ENCODE measurements at regions not wholly inside any gene's neighbourhood (a gene's known extent, or its start where the extent isn't known, plus 50 kb on each side); places are given as distances from the start of the nearest gene placed in this dataset.

DNA sequence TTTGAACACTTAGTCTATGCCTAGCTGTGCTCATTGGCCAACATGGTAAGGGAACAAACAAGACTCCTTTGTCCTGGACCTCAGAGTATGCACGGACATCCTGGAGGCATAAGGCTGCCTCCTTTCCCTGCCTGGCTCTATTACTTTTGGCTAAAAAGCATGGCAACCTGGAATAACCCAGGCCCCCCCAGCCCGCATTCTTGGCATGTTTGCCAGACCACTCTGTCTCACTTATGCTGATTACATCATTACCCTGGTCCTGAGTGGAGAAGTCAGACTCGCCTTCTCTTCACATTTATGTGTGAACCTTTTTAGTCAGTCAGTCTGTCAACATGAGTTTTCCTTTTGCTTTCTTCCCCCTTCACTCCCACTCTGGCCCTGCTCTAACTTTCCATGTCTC is 58.0 kb upstream of the ELK3 start:
- no peak for DNase-seq

DNA sequence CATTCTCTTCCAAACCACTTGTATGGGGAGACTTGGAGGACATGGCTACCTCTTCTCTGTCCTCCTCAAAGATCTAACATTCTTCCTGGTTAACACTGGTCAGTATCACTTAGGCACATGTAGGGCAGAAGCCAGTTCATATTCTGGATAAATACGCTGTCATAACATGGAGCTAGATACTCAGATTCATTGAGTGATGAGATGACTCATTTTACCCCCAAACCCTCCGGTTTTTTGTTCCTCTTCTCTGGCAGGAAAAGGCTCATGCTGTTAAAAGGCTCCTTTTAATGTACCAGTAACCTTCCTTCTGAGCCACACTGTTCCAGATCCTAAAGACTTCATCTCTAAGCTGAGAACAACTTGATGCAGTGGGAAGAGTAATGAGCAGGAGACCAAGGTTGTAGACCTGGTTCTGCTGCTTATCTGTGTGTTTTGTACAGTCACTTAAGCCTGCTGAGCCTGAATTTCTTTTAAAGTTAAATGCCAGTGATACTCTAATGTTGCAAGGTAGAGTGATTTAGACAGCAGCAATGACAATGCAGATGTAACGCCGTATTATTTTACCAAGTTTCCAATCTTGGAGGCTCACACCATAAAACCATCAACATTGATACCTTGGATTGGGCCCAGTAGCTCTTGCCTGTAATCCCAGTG is 57.3 kb upstream of the ELK3 start:
- no peak for DNase-seq

DNA sequence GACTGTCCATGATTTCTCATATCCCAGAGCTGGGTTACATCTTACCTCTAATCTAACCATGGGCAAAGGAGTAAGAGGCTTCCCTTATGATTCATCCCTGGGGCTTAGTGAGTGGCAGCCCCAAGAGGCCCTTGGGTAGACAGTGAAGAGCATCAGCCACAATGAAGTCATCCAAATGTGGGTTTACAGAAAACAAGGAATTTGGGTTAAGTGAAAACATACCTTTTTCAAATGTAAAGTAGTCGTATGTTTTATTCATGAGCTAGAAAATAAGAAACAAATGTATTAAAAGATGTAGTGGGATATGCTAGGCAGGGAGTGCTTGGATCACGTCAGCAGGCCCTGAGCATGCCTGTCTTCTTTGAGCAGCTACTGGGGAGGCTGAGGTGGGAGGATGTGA is 54.0 kb upstream of the ELK3 start:
- DNase-seq, result no peak

DNA sequence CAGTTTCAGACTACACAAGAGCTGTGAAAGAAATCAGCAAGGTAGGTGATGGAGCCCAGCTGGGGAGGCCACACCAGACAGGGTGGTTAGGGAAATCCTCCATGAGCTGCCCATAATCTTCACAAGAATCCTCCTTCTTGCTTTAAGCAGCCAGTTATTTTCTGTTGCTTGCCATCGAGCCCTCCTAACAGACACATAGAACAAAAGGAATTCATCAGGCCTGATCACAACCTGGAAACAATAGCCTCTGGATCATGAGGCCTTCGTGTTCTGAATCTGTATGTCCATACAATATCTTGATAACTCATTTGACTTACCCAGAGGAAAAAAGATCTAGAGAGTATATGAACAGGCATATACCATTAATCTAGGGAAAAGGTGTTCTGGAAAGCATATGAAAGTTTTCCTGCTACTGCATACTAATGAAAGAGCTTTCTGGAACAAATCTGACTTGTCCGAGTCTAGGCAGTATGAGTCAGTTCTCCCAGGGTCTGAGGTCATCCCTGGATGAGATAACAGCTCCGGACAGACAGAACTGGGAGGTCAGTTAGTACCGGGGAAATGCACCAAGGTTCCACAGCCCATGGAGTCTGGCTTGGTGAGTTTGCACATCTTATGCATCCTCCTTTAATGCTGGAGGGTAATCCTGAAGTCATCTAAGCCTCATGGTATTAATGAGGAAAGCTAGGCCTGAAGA is 52.8 kb upstream of the ELK3 start:
- DNase-seq, result no peak

DNA sequence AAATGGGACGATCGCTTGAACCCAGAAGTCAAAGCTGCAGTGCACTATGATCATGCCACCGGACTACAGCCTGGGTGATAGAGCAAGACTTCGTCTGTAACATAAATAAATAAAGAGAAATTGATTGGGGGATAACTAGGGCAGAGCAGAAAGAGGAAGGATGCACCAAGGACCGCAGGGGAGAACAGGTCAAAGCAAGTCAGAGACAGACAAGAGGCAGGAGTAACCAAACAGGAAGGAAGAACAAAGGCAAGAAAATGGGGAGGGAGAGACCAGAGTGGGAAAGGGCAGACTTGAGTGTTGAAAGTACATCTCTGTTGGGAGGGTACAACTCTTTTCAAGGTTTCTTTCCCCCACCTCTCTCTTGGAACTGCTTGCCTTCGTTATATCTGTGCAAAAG is 50.8 kb upstream of the ELK3 start:
- no peak for DNase-seq

DNA sequence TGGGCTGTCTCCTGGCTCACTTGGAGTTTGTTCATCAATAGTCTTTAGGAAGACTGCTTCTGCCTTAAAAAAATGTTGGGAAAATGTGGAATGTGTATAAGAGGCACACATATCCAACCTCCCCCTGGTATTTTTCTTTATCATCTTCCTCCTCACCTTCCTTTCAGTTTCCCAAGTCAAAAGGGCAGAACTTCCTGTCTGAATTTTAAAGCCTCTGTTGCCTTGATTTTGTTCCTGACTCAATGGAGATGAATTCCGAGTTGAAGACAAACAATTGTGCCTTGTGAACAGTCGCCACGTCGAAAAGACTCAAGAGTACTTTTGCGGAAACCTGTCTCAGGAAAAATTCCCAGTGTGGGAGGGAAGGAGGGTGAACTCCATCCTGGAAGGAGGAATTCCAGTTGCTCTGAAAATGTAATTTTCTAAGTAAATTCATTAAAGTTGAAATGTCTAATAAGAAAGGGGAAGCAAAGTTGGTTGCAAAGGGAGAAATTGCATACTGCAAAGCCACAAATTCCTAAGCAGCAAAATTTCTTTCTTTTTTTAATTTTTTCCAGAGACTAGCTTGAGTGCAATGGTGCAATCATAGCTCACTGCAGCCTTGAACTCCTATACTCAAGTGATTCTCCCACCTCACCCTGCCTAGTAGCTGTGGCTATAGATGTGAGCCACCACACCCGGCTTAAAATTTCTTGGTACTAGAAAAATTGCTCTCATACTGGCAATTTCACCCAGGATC is 50.2 kb upstream of the ELK3 start:
- no peak for DNase-seq
